Upper lobe of right lung (tissue), 1 donor: ENCODE measurements at regions not wholly inside any gene's neighbourhood (a gene's known extent, or its start where the extent isn't known, plus 50 kb on each side); places are given as distances from the start of the nearest gene placed in this dataset.

Experiments
- ATAC-seq: fragments of 200-7000 bp; cut with Tn5 transposase; one replicate; pipeline ENCODE4 v1.9.1; 2020; ENCODE audit warnings: mild to moderate bottlenecking, moderate library complexity
- DNase-seq: peaks from one replicate; pipeline ENCODE4 v3.0.0-alpha.2; 2020
- H3K27ac ChIP-seq: fragments of 200-600 bp; one replicate; pipeline ENCODE4 v1.8.0; 2022
- H3K27me3 ChIP-seq: fragments of 200-600 bp; one replicate; pipeline ENCODE4 v1.8.0; 2022; ENCODE audit warnings: mild to moderate bottlenecking
- H3K36me3 ChIP-seq: fragments of 200-600 bp; one replicate; pipeline ENCODE4 v1.8.0; 2022
- H3K4me1 ChIP-seq: fragments of 200-600 bp; one replicate; pipeline ENCODE4 v1.8.0; 2022
- H3K4me3 ChIP-seq: fragments of 200-600 bp; one replicate; pipeline ENCODE4 v1.8.0; 2022; ENCODE audit warnings: mild to moderate bottlenecking
- H3K9me3 ChIP-seq: fragments of 200-600 bp; one replicate; pipeline ENCODE4 v1.8.0; 2022
- intact Hi-C: fragments of 100-400 bp; cut with DNase I; formaldehyde crosslinking; loops from one replicate; pipeline ENCODE4 v1.11.0; 2022
- TF ChIP-seq, protein P1 (sequence below): fragments of 200-600 bp; IDR thresholded peaks from one replicate; pipeline ENCODE4 v1.8.0; 2022; ENCODE audit warnings: antibody characterized with exemption
- donor health status: DM: no; HTN: yes; CAD: no; lungs with severe emphysema.

- Histone ChIP-seq H3K4me3 (no peak overlapping the region), H3K4me1 (no peaks in the 10 kb centered on the region), H3K27me3 (no peaks in the 10 kb centered on the region), H3K9me3 (no peaks in the 10 kb centered on the region), H3K27ac (no peak overlapping the region), H3K36me3 (no peaks in the 10 kb centered on the region)
- no peak for ATAC-seq
- no peak for DNase-seq
- intact Hi-C loops = no loop called here
- TF ChIP-seq, protein P1, sequence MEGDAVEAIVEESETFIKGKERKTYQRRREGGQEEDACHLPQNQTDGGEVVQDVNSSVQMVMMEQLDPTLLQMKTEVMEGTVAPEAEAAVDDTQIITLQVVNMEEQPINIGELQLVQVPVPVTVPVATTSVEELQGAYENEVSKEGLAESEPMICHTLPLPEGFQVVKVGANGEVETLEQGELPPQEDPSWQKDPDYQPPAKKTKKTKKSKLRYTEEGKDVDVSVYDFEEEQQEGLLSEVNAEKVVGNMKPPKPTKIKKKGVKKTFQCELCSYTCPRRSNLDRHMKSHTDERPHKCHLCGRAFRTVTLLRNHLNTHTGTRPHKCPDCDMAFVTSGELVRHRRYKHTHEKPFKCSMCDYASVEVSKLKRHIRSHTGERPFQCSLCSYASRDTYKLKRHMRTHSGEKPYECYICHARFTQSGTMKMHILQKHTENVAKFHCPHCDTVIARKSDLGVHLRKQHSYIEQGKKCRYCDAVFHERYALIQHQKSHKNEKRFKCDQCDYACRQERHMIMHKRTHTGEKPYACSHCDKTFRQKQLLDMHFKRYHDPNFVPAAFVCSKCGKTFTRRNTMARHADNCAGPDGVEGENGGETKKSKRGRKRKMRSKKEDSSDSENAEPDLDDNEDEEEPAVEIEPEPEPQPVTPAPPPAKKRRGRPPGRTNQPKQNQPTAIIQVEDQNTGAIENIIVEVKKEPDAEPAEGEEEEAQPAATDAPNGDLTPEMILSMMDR = no peak
These were observed 267.2 kb upstream of the TCF21 start for GRCh38 chr6:133621751-133622150.

GRCh38 chr6:133623065-133623464, 265.8 kb upstream of the TCF21 start:
- H3K9me3 ChIP-seq = no peaks in the 10 kb centered on the region
- no peaks in the 10 kb centered on the region for H3K27me3 ChIP-seq
- DNase-seq (no peak), ATAC-seq (no peak)
- no peak overlapping the region for H3K27ac ChIP-seq
- TF ChIP-seq, protein P1 = no peak
- H3K4me1 ChIP-seq = no peaks in the 10 kb centered on the region
- no peak overlapping the region for H3K4me3 ChIP-seq
- no peaks in the 10 kb centered on the region for H3K36me3 ChIP-seq
- intact Hi-C loops = no loop called here

GRCh38 chr6:133623621-133624020, 265.3 kb upstream of the TCF21 start:
- no peak for DNase-seq
- no peaks in the 10 kb centered on the region for H3K27me3 ChIP-seq
- no peak overlapping the region for H3K4me3 ChIP-seq
- no peaks in the 10 kb centered on the region for H3K4me1 ChIP-seq
- no peak overlapping the region for H3K27ac ChIP-seq
- no peaks in the 10 kb centered on the region for H3K36me3 ChIP-seq
- no peaks in the 10 kb centered on the region for H3K9me3 ChIP-seq
- TF ChIP-seq, protein P1 = no peak
- intact Hi-C loops = no loop called here
- ATAC-seq = no peak

DNA sequence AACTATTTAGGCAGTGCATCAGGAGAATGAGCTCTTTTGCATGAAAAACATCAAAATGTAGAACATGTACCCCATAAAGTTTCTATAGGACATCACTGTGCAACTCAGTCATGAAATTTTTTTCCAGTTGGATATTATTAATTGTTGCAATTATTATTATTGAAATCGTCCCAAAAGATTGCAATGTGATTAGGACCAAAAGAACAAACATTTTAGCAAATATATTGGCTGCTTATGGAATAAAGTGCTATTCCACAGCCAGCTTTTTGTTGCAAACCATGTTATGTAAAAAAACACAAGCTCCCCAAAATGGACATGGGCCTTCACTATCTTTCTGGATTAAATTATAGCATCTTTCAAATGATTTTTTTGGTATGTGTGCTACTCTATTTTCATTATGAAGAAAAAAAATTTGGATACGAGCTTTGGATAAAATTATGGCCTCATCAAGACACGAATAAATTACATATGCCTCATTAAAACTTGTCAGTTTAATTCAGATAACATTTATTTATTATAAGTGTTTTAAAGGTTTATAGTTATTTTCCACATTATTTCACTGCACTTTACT, 262.7 kb upstream of the TCF21 start:
- no peak for DNase-seq
- Histone ChIP-seq H3K27ac (no peak overlapping the region), H3K9me3 (no peaks in the 10 kb centered on the region), H3K27me3 (no peaks in the 10 kb centered on the region), H3K4me1 (no peaks in the 10 kb centered on the region), H3K36me3 (no peaks in the 10 kb centered on the region), H3K4me3 (no peak overlapping the region)
- no peak for ATAC-seq
- intact Hi-C loops = no loop called here
- TF ChIP-seq, protein P1 = no peak

GRCh38 chr6:133629970-133630369, 258.9 kb upstream of the TCF21 start:
- H3K27ac ChIP-seq = no peak overlapping the region
- H3K9me3 ChIP-seq = no peaks in the 10 kb centered on the region
- H3K36me3 ChIP-seq = no peaks in the 10 kb centered on the region
- intact Hi-C loops = no loop called here
- TF ChIP-seq, protein P1 = no peak
- no peaks in the 10 kb centered on the region for H3K27me3 ChIP-seq
- no peak for ATAC-seq
- DNase-seq = no peak
- H3K4me3 ChIP-seq = no peak overlapping the region
- no peaks in the 10 kb centered on the region for H3K4me1 ChIP-seq

DNA sequence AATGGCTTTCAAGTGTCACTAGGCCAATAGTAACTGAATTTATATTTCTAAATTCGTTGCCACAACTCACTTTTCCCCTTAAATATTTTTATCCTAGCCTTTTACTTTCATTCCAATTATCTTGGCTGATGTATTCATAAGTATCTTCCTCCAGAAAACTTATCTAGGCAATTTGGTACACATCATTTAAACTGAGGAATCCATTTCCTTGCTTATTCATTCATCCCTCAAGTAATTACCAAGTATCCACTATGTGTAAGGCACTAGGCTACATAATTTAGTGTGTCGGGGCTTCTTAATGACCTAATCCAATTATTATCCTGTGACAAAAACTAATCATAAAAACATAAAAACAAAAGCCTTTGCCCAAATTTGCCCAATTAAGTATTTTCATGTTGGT, 258.3 kb upstream of the TCF21 start:
- ATAC-seq = no peak
- no peak overlapping the region for H3K4me3 ChIP-seq
- TF ChIP-seq, protein P1 = no peak
- intact Hi-C loops = no loop called here
- no peak overlapping the region for H3K27ac ChIP-seq
- no peaks in the 10 kb centered on the region for H3K27me3 ChIP-seq
- no peak for DNase-seq
- no peaks in the 10 kb centered on the region for H3K4me1 ChIP-seq
- no peaks in the 10 kb centered on the region for H3K36me3 ChIP-seq
- no peaks in the 10 kb centered on the region for H3K9me3 ChIP-seq
